OCI-LY7 (cell line): ENCODE measurements at regions not wholly inside any gene's neighbourhood (a gene's known extent, or its start where the extent isn't known, plus 50 kb on each side); places are given as distances from the start of the nearest gene placed in this dataset.

ENCODE experiments used
- CTCF ChIP-seq: fragments of 200-600 bp; sonication (generic); conservative IDR thresholded peaks from 2 replicates; pipeline ENCODE4 v1.5.1; 2014; ENCODE audit warnings: mild to moderate bottlenecking, antibody characterized with exemption, low read length, moderate library complexity, mixed read lengths
- EZH2phosphoT487 ChIP-seq: fragments of 200-600 bp; sonication (generic); IDR thresholded peaks from 2 replicates; pipeline ENCODE4 v1.6.1; 2018; ENCODE audit warnings: low read depth, borderline replicate concordance, mild to moderate bottlenecking, mixed run types, antibody characterized with exemption, low read length, moderate library complexity, mixed read lengths

- TF ChIP-seq CTCF (no peak), EZH2phosphoT487 (no peak)
Observed at GRCh38 chr19:57033576-57033975, 86.2 kb upstream of the USP29 start.
